Stomach (tissue), 4 donors: ENCODE measurements at regions not wholly inside any gene's neighbourhood (a gene's known extent, or its start where the extent isn't known, plus 50 kb on each side); places are given as distances from the start of the nearest gene placed in this dataset.
"Not testable (repeated sequence)": the region's sequence is repeated elsewhere in the genome, so short reads cannot be mapped to it uniquely, and the experiment has no call there.

Experiments used
- CTCF ChIP-seq, 7 experiments: fragments of 450-650 bp in 4 of 7; fragments of 200-600 bp in 3 of 7; sonication (generic) in 3 of 7; IDR thresholded peaks; one replicate each; pipeline ENCODE4 v1.5.1; 2016 to 2019; ENCODE audit warnings: antibody characterized with exemption in 7 of 7, control low read depth in 2 of 7, mild to moderate bottlenecking in 1 of 7
- EP300 ChIP-seq: sonication (generic); formaldehyde crosslinking; IDR thresholded peaks from one replicate; pipeline ENCODE4 v1.6.1; 2017; ENCODE audit warnings: antibody characterized with exemption
- POLR2A ChIP-seq, 4 donors: fragments of 450-650 bp; IDR thresholded peaks; one replicate each; pipeline ENCODE4 v1.6.1; 2016; ENCODE audit warnings: antibody characterized with exemption in 4 of 4, control low read depth in 2 of 4, mild to moderate bottlenecking in 1 of 4, moderate library complexity in 1 of 4
- POLR2AphosphoS5 ChIP-seq, 3 donors: sonication (generic); formaldehyde crosslinking; IDR thresholded peaks; one replicate each; pipeline ENCODE4 v1.6.1; 2016; ENCODE audit warnings: antibody characterized with exemption in 3 of 3

GRCh38 chr9:39484292-39484691 is 128.8 kb downstream of the SPATA31A1 start:
- not testable (repeated sequence) for TF ChIP-seq CTCF (IDR thresholded peaks at IDR 0.05); POLR2A (IDR thresholded peaks at IDR 0.05); POLR2AphosphoS5 (IDR thresholded peaks at IDR 0.05); EP300
